HCT116 (cell line): ENCODE measurements at regions not wholly inside any gene's neighbourhood (a gene's known extent, or its start where the extent isn't known, plus 50 kb on each side); places are given as distances from the start of the nearest gene placed in this dataset.

Experiments used
- EZH2 ChIP-seq: fragments of 200-600 bp; sonication (generic); IDR thresholded peaks from 2 replicates; pipeline ENCODE4 v1.6.1; 2017; ENCODE audit warnings: antibody characterized with exemption, mixed run types
- EZH2phosphoT487 ChIP-seq: fragments of 200-600 bp; IDR thresholded peaks from 2 replicates; pipeline ENCODE4 v1.6.1; 2018; ENCODE audit warnings: antibody characterized with exemption, borderline replicate concordance
- JUND ChIP-seq: IDR thresholded peaks from 2 replicates; pipeline ENCODE4 v1.6.1; 2012
- MAX ChIP-seq: IDR thresholded peaks from 2 replicates; pipeline ENCODE4 v1.6.1; 2012
- POLR2A ChIP-seq: IDR thresholded peaks from 2 replicates; pipeline ENCODE4 v1.7.0; 2011; ENCODE audit warnings: borderline replicate concordance; ENCODE audit not compliant: insufficient read depth, insufficient read length; ENCODE audit errors: extremely low read depth
- POLR2AphosphoS5 ChIP-seq: IDR thresholded peaks from 2 replicates; pipeline ENCODE4 v1.6.1; 2011; ENCODE audit warnings: mild to moderate bottlenecking, low read depth, low read length, moderate library complexity
- REST ChIP-seq: IDR thresholded peaks from 2 replicates; pipeline ENCODE4 v1.6.1; 2012; ENCODE audit warnings: low read depth
- SIN3A ChIP-seq: IDR thresholded peaks from 2 replicates; pipeline ENCODE4 v1.6.1; 2012; ENCODE audit warnings: low read depth
- SP1 ChIP-seq: IDR thresholded peaks from 2 replicates; pipeline ENCODE4 v1.6.1; 2012; ENCODE audit warnings: low read depth
- ZNF274 ChIP-seq: fragments of 200-500 bp; sonication (Bioruptor generic); IDR thresholded peaks from 2 replicates; pipeline ENCODE4 v1.6.1; 2014; ENCODE audit warnings: mild to moderate bottlenecking, low read depth, low read length, inconsistent platforms
- TF ChIP-seq, protein P1 (sequence below), 3 experiments: fragments of 200-600 bp in 1 of 3; sonication (generic) in 1 of 3; IDR thresholded peaks in 2 of 3; conservative IDR thresholded peaks in 1 of 3; 2 replicates each; pipeline ENCODE4 v1.5.1; 2012 to 2017; ENCODE audit warnings: low read depth in 2 of 3, low read length in 2 of 3, antibody characterized with exemption in 1 of 3, borderline replicate concordance in 1 of 3, control low read depth in 1 of 3, mild to moderate bottlenecking in 1 of 3, mixed read lengths in 1 of 3, mixed run types in 1 of 3, moderate library complexity in 1 of 3; ENCODE audit not compliant: insufficient read depth in 1 of 3

DNA sequence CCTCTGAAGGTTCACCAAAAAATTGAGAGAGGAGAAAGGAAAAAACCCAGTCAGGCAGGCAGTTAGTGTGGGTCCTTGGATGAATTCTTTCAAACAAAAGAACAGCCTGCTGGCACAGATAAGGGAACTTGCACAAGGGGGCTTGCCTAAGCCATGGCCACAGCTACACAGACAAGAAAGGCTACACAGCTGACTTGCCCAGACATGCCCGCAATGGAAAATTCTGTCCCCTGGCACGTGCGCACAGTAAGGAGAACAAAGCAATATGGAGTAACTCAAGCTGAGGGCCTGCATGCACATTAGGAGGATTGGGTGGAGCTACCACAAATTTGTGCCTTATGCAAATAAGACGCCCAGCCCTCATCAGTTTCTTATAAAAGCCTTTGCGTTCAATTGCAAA, 512.5 kb upstream of the HTR2C start:
- no peak for TF ChIP-seq MAX
- no peak for TF ChIP-seq POLR2A
- TF ChIP-seq, protein P1, sequence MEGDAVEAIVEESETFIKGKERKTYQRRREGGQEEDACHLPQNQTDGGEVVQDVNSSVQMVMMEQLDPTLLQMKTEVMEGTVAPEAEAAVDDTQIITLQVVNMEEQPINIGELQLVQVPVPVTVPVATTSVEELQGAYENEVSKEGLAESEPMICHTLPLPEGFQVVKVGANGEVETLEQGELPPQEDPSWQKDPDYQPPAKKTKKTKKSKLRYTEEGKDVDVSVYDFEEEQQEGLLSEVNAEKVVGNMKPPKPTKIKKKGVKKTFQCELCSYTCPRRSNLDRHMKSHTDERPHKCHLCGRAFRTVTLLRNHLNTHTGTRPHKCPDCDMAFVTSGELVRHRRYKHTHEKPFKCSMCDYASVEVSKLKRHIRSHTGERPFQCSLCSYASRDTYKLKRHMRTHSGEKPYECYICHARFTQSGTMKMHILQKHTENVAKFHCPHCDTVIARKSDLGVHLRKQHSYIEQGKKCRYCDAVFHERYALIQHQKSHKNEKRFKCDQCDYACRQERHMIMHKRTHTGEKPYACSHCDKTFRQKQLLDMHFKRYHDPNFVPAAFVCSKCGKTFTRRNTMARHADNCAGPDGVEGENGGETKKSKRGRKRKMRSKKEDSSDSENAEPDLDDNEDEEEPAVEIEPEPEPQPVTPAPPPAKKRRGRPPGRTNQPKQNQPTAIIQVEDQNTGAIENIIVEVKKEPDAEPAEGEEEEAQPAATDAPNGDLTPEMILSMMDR (IDR thresholded peaks at IDR 0.05 in 2 of 3, conservative IDR thresholded peaks at IDR 0.05 in 1 of 3; ENCODE audit: borderline replicate concordance in 1 of 3, insufficient read depth in 1 of 3, low read depth in 2 of 3, low read length in 2 of 3): no peak
- TF ChIP-seq EZH2: no peak
- TF ChIP-seq SIN3A: no peak
- TF ChIP-seq REST: no peak
- TF ChIP-seq SP1: no peak
- TF ChIP-seq ZNF274: no peak
- TF ChIP-seq EZH2phosphoT487: no peak
- no peak for TF ChIP-seq POLR2AphosphoS5
- no peak for TF ChIP-seq JUND
